22Rv1 (cell line): ENCODE measurements at regions not wholly inside any gene's neighbourhood (a gene's known extent, or its start where the extent isn't known, plus 50 kb on each side); places are given as distances from the start of the nearest gene placed in this dataset.

ENCODE experiments used
- CTCF ChIP-seq: fragments of 450-650 bp; IDR thresholded peaks from 2 replicates; pipeline ENCODE4 v1.5.1; 2017; ENCODE audit warnings: mild to moderate bottlenecking
- ZFX ChIP-seq: fragments of 450-650 bp; IDR thresholded peaks from 2 replicates; pipeline ENCODE4 v1.6.1; 2017; ENCODE audit warnings: antibody characterized with exemption, borderline replicate concordance

- no peak for TF ChIP-seq CTCF
- no peak for TF ChIP-seq ZFX
Observed at GRCh38 chr3:153952091-153952490, 169.1 kb upstream of the ARHGEF26 start.
